ENCODE measurements at regions not wholly inside any gene's neighbourhood (a gene's known extent, or its start where the extent isn't known, plus 50 kb on each side); places are given as distances from the start of the nearest gene placed in this dataset.

GRCh38 chr4:10743357-10743756, 58.8 kb upstream of the CLNK start:
- Histone ChIP-seq H3K4me3 (ENCODE audit: low read depth in 2 of 2, low read length in 1 of 2) (no peak overlapping the region), H3K9me3 (no peaks in the 10 kb centered on the region), H3K9ac (no peak overlapping the region), H2AFZ (ENCODE audit: low read depth) (no peak overlapping the region), H3K27me3 (ENCODE audit: insufficient read depth) (no peaks in the 10 kb centered on the region), H4K20me1 (ENCODE audit: insufficient read depth) (no peaks in the 10 kb centered on the region), H3F3A (replicated peaks; ENCODE audit: insufficient read depth) (no peaks in the 10 kb centered on the region), H3K4me2 (no peak overlapping the region), H3K27ac (ENCODE audit: low read depth in 2 of 2, low read length in 1 of 2) (no peak overlapping the region), H3K4me1 (ENCODE audit: control insufficient read depth in 1 of 2, insufficient read depth in 2 of 2, low read depth in 1 of 2, low read length in 1 of 2) (no peaks in the 10 kb centered on the region), H3K36me3 (replicated peaks in 1 of 2; ENCODE audit: control insufficient read depth in 1 of 2, insufficient read depth in 2 of 2, low read length in 1 of 2) (no peaks in the 10 kb centered on the region), H3K79me2 (ENCODE audit: insufficient read depth) (no peaks in the 10 kb centered on the region), H3K9me2 (no peaks in the 10 kb centered on the region; the same call in 1 of the 2 replicates)
- 0% methylated on average over 3 of the region's 3 CpGs for WGBS (ENCODE audit: low lambda C conversion rate)
- TF ChIP-seq FOSL2 (IDR thresholded peaks at IDR 0.05; ENCODE audit: borderline replicate concordance, low read depth) (no peak), FOXM1 (IDR thresholded peaks at IDR 0.05; ENCODE audit: low read depth) (no peak), EP300 (IDR thresholded peaks at IDR 0.05; ENCODE audit: borderline replicate concordance in 1 of 2, low read depth in 1 of 2, low read length in 1 of 2) (no peak), NRF1 (IDR thresholded peaks at IDR 0.05; ENCODE audit: low read depth, low read length) (no peak), PBX3 (IDR thresholded peaks at IDR 0.05) (no peak), MEF2A (IDR thresholded peaks at IDR 0.05; ENCODE audit: borderline replicate concordance, low read depth) (no peak)
- TF ChIP-seq, protein P1, sequence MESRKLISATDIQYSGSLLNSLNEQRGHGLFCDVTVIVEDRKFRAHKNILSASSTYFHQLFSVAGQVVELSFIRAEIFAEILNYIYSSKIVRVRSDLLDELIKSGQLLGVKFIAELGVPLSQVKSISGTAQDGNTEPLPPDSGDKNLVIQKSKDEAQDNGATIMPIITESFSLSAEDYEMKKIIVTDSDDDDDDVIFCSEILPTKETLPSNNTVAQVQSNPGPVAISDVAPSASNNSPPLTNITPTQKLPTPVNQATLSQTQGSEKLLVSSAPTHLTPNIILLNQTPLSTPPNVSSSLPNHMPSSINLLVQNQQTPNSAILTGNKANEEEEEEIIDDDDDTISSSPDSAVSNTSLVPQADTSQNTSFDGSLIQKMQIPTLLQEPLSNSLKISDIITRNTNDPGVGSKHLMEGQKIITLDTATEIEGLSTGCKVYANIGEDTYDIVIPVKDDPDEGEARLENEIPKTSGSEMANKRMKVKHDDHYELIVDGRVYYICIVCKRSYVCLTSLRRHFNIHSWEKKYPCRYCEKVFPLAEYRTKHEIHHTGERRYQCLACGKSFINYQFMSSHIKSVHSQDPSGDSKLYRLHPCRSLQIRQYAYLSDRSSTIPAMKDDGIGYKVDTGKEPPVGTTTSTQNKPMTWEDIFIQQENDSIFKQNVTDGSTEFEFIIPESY (IDR thresholded peaks at IDR 0.05; ENCODE audit: borderline replicate concordance, low read depth): no peak
- TF ChIP-seq, protein P2, sequence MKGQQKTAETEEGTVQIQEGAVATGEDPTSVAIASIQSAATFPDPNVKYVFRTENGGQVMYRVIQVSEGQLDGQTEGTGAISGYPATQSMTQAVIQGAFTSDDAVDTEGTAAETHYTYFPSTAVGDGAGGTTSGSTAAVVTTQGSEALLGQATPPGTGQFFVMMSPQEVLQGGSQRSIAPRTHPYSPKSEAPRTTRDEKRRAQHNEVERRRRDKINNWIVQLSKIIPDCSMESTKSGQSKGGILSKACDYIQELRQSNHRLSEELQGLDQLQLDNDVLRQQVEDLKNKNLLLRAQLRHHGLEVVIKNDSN (IDR thresholded peaks at IDR 0.05; ENCODE audit: borderline replicate concordance, low read depth): no peak
- TF ChIP-seq, protein P3, sequence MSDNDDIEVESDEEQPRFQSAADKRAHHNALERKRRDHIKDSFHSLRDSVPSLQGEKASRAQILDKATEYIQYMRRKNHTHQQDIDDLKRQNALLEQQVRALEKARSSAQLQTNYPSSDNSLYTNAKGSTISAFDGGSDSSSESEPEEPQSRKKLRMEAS (IDR thresholded peaks at IDR 0.05; ENCODE audit: low read depth): no peak
- CTCF ChIA-PET: no interaction called here
- POLR2A ChIA-PET: no interaction called here
- no peak for DNase-seq

DNA sequence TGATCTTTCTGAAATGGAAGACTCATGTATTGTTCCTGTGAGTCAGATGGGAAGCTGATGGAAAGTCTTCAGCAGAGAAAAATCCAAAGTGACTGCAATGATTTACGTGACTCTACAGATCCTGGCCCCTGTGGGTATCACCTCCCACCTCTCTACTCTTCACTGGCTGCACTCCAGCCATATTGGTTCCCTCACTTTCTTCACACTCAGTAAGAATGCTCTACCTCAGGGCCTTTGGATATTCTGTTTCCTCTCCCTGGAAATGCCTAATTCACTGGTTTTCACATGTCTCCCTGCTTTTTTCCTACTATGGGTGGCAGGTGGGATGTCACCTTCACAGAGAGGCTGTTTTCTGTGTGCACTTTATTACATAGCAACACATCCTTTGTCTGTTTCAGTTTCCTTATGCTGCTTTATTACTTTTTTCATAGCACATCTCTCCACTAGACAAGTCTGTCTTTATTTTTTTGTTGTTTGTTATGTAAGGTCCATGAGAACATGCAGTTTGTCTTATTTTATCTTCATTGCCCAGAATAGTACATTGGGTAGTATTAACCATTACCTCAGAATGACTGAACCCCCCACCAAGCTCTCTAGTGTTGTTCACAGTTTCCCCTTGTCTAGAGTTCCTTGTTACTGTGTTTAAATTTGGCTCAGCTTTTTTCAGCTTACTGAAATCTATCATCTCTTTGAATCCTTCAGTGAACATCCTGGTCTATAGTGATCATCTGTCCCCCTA, 57.6 kb upstream of the CLNK start:
- Histone ChIP-seq H3F3A (replicated peaks; ENCODE audit: insufficient read depth) (no peaks in the 10 kb centered on the region), H3K27ac (ENCODE audit: low read depth in 2 of 2, low read length in 1 of 2) (no peak overlapping the region), H2AFZ (ENCODE audit: low read depth) (no peak overlapping the region), H3K9ac (no peak overlapping the region), H3K4me1 (ENCODE audit: control insufficient read depth in 1 of 2, insufficient read depth in 2 of 2, low read depth in 1 of 2, low read length in 1 of 2) (no peaks in the 10 kb centered on the region), H3K9me3 (no peaks in the 10 kb centered on the region), H3K79me2 (ENCODE audit: insufficient read depth) (no peaks in the 10 kb centered on the region), H3K36me3 (replicated peaks in 1 of 2; ENCODE audit: control insufficient read depth in 1 of 2, insufficient read depth in 2 of 2, low read length in 1 of 2) (no peaks in the 10 kb centered on the region), H3K4me2 (no peak overlapping the region), H4K20me1 (ENCODE audit: insufficient read depth) (no peaks in the 10 kb centered on the region), H3K9me2 (no peaks in the 10 kb centered on the region; the same call in 1 of the 2 replicates), H3K27me3 (ENCODE audit: insufficient read depth) (no peaks in the 10 kb centered on the region), H3K4me3 (ENCODE audit: low read depth in 2 of 2, low read length in 1 of 2) (no peak overlapping the region)
- DNase-seq: no peak
- WGBS (ENCODE audit: low lambda C conversion rate): 0% methylated on average over 1 of the region's 1 CpG
- ChIA-PET POLR2A (no interaction called here), CTCF (no interaction called here)
- no peak for TF ChIP-seq SMC3 (IDR thresholded peaks at IDR 0.05; ENCODE audit: low read depth, low read length)
- TF ChIP-seq RAD21 (IDR thresholded peaks at IDR 0.05; ENCODE audit: low read length): no peak
- no peak for TF ChIP-seq NFIC (IDR thresholded peaks at IDR 0.05; ENCODE audit: borderline replicate concordance)
- TF ChIP-seq FOXM1 (IDR thresholded peaks at IDR 0.05; ENCODE audit: low read depth): no peak
- no peak for TF ChIP-seq EZH2phosphoT487 (IDR thresholded peaks at IDR 0.05; ENCODE audit: borderline replicate concordance, low read depth)
- TF ChIP-seq, protein P1 (IDR thresholded peaks at IDR 0.05; ENCODE audit: borderline replicate concordance, low read depth): no peak

Measured in SK-N-SH (cell line).